ENCODE measurements at regions not wholly inside any gene's neighbourhood (a gene's known extent, or its start where the extent isn't known, plus 50 kb on each side); places are given as distances from the start of the nearest gene placed in this dataset.
"Not testable (repeated sequence)": the region's sequence is repeated elsewhere in the genome, so short reads cannot be mapped to it uniquely, and the experiment has no call there.

- DNase-seq (ENCODE audit: low read depth) = peak; percentile 74
- no peak for TF ChIP-seq CTCF (IDR thresholded peaks at IDR 0.05; ENCODE audit: insufficient read depth, low read length)
- H3K4me3 ChIP-seq (ENCODE audit: low read depth, low read length) = no peak overlapping the region
Measured at GRCh38 chr3:127073941-127074820, 91.3 kb downstream of the PLXNA1 start.

- H3K4me3 ChIP-seq (ENCODE audit: low read depth, low read length) = no peak overlapping the region
- peak; percentile 91 for DNase-seq (ENCODE audit: low read depth)
- no peak for TF ChIP-seq CTCF (IDR thresholded peaks at IDR 0.05; ENCODE audit: insufficient read depth, low read length)
Measured at GRCh38 chr3:127074900-127075360, 92.0 kb downstream of the PLXNA1 start.

- DNase-seq (ENCODE audit: low read depth); H3K4me3 ChIP-seq (ENCODE audit: low read depth, low read length): not testable (repeated sequence)
Measured at GRCh38 chr3:127076166-127076992, 93.5 kb downstream of the PLXNA1 start.

DNA sequence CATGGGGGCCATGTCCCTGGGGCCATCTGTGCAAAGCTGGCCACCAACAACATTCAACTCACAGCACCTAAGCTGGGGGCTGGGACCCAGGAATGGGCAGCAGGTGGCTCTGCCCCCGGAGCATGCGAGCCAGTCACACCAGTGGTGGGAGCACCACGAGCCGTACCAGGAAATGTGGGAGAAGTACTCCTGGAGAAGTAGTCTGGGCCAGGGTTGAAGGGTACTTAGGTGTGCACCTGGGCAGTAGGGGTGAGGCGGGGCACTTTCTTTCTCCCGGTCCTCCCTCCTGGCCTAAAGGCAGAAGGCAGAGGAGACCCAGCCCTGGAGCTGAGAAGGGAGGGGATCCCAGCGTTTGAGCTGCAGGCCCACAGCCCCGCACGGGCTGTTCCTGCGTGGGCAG lies 94.2 kb downstream of the PLXNA1 start:
- TF ChIP-seq CTCF (IDR thresholded peaks at IDR 0.05; ENCODE audit: insufficient read depth, low read length) = no peak
- no peak overlapping the region for H3K4me3 ChIP-seq (ENCODE audit: low read depth, low read length)
- DNase-seq (ENCODE audit: low read depth) = no peak

DNA sequence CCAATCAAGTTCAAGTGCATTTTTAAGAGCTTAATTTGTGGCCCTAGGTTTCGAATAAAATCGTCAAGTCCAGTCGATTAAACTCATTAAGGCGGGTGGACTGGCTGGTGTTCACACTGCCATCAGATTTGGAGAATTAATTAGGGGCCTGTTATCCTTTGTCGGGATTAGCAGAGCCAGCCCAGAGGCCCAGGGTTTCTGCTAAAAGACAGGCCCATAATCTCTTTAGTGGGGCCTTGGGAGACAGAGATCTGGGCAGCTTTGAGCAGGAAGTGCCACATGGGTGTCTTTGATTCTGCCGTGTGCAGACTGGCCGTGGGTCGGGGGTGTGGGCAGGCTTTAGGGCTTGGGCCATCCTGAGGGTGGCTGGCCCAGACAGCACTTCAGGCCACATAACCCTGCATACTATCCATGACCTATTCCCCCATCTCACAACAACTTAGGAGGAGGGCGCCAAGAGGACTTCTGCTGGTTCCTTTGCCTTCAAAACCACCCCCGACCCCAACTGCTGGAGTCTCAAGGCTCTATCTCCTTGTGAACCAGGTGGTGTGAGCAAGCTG lies 94.7 kb downstream of the PLXNA1 start:
- DNase-seq (ENCODE audit: low read depth) = no peak
- TF ChIP-seq CTCF (IDR thresholded peaks at IDR 0.05; ENCODE audit: insufficient read depth, low read length) = no peak
- H3K4me3 ChIP-seq (ENCODE audit: low read depth, low read length) = no peak overlapping the region

DNA sequence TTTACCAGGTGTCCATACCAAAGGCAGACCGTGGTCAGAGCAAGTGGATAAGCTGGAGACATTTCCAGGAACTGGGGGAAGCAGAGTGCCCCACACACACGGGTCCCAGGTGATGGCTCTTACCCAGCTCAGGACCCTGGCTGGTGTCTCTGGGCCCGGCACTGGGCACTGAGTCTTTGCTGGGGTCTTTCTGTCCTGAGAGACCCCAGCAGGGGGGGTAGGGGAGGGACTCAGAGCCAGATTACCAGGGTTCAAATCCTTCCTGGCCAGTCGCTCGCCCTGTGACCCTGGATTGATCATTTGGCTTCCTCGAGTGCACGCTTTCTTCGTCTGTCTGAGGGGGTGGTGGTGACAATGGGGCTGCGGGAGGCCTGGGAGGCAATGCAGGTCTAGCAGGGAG lies 95.7 kb downstream of the PLXNA1 start:
- no peak for DNase-seq (ENCODE audit: low read depth)
- no peak for TF ChIP-seq CTCF (IDR thresholded peaks at IDR 0.05; ENCODE audit: insufficient read depth, low read length)
- no peak overlapping the region for H3K4me3 ChIP-seq (ENCODE audit: low read depth, low read length)

GRCh38 chr3:127079211-127079610 lies 96.3 kb downstream of the PLXNA1 start:
- no peak for TF ChIP-seq CTCF (IDR thresholded peaks at IDR 0.05; ENCODE audit: insufficient read depth, low read length)

More at GRCh38 chr3:127079211-127079610, 96.3 kb downstream of the PLXNA1 start:
- DNase-seq (ENCODE audit: low read depth) = no peak
- H3K4me3 ChIP-seq (ENCODE audit: low read depth, low read length) = no peak overlapping the region
